ENCODE measurements at regions not wholly inside any gene's neighbourhood (a gene's known extent, or its start where the extent isn't known, plus 50 kb on each side); places are given as distances from the start of the nearest gene placed in this dataset.

DNA sequence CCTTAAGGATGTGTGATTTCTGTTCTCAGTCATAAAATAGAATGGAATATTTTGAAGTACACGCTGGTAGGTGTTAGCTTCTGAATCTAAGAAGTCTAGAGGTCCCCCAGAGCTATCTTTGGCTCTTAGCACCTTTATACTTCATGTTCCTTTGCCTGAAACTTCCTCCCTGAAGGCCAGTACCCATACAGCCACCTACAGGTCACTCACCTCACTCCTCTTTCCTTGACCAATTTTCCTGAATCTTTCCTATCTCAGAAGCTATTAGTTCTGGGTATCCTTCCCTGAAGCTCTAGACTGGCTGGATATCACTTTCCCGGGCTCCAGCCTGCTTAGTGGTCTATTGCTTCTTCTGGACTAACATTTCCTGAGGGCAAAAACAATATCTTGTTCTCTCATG, 93.4 kb upstream of the EDNRB start:
- no peak for DNase-seq (ENCODE audit: low read depth)

GRCh38 chr13:78004821-78005220, 86.2 kb upstream of the EDNRB start:
- no peak for DNase-seq (ENCODE audit: low read depth)

- no peak for DNase-seq (ENCODE audit: low read depth)
Observed at GRCh38 chr13:77999746-78000145, 81.1 kb upstream of the EDNRB start.

GRCh38 chr13:77994166-77994565, 75.5 kb upstream of the EDNRB start:
- DNase-seq (ENCODE audit: low read depth), result no peak

GRCh38 chr13:77991003-77991402, 72.4 kb upstream of the EDNRB start:
- DNase-seq (ENCODE audit: low read depth), result no peak

DNA sequence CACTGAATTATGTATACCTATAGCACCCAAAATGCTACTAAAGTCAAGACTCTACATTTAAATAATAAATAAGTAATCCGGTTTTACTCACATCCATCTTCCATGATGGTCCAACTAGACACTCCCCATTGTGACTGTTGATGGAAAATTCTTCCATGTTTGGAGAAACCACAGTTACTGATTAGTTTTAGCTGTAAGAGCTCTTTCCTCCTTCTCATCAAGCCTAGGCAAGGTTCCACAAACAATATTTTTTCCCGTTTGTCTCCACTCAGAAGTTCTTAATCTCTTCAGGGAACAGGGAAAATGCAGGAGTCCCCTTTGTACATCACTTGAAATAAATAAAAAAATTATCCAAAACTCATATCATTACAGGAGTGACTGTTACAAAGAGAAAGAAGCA, 70.7 kb upstream of the EDNRB start:
- DNase-seq (ENCODE audit: low read depth), result no peak

GRCh38 chr13:77988355-77988754, 69.7 kb upstream of the EDNRB start:
- no peak for DNase-seq (ENCODE audit: low read depth)

- DNase-seq (ENCODE audit: low read depth), result no peak
Observed at GRCh38 chr13:77986713-77987112, 68.1 kb upstream of the EDNRB start.

GRCh38 chr13:77985866-77986636, 67.4 kb upstream of the EDNRB start:
- no peak for DNase-seq (ENCODE audit: low read depth)

DNA sequence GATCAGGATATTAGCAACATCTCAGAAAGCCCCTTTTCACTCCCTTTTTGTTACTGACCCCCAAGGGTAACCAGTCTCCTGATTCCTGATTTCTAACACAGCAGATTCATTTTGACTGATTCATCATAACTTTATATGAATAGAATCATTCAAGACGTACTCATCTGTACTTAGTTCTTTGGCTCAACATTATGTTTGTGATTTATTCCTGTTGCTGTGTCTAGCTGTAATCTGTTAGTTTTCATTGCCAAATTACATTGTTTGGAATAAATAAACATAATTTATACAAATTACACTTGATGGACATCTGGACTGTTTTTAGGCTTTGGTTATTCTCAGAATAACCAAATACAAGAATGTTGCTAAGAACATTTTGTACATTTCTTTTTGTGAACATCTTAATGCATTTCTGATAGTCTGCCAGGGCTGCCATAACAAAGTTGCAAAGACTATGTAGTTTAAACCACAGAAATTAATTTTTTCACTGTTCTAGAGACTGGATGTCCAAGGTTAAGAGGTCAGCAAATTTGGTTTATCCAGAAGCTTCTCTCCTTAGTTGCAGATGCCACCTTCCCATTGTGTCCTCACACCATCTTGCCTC, 62.8 kb upstream of the EDNRB start:
- no peak for DNase-seq (ENCODE audit: low read depth)

- DNase-seq (ENCODE audit: low read depth), result no peak
Observed at GRCh38 chr13:77980592-77980991, 62.0 kb upstream of the EDNRB start.

DNA sequence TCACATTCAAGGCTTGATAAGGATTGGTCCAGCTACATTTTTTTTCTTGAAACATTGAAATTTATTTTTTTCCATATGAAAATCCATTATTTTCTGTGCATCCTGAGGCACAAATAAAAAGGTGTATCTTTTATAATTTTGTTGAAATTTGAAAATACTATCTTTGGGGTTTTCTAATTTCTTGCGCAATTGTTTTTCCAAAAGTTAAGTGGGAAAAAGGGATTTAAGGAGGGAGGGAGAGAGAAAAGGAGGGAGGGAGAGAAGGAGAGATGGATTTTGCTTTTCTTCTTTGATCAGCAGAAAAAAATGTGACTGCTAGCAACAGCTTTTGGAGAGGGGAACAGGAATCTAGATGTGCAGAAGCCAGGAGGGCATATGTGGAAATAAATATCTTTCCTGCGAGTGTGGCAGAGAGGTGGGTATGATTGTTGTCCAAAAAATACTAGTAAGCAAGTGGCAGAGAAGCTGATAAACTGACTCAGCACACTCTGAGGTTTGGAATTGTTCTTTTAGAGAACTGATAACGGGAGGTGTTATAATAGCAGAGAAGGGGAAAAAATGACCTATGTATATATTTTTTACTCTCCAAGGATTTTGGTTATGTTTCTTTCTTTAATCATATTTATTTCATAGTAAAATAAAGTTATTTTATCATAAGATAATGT, 61.2 kb upstream of the EDNRB start:
- no peak for DNase-seq (ENCODE audit: low read depth)

DNA sequence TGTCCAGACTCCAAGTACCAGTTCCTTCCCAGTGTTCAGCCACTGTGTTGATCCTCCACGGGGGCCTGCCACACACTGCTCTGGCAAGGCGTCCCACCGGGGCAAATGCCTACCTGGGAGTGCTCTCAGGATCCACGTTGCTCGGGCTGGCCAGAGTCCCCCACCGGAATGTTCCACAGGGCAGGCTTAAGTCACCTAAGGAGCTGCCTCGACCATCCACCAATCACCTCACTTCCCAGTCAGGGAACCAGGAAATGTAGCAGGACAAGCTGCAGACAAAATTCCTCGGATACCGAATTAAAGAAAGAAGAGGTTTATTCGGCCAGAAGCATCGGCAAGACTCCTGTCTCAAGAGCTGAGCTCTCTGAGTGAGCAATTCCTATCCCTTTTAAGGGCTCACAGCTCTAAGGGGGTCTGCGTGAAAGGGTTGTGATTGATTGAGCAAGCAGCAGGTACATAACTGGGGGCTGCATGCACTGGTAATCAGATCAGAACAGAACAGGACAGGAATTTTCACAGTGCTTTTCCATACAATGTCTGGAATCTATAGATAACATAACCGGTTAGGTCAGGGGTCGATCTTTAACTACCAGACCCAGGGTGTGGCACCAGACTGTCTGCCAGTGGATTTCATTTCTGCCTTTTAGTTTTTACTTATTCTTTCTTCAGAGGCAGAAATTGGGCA, 56.9 kb upstream of the EDNRB start:
- DNase-seq (ENCODE audit: low read depth), result no peak

GRCh38 chr13:77969299-77969698, 50.7 kb upstream of the EDNRB start:
- DNase-seq (ENCODE audit: low read depth), result no peak

All from stimulated activated CD8-positive, alpha-beta memory T cell treated with anti-CD3 and anti-CD28 coated beads, Interleukin-7, amount 100 ng/mL, for 24 hours (primary cell).